ENCODE measurements at regions not wholly inside any gene's neighbourhood (a gene's known extent, or its start where the extent isn't known, plus 50 kb on each side); places are given as distances from the start of the nearest gene placed in this dataset.

DNA sequence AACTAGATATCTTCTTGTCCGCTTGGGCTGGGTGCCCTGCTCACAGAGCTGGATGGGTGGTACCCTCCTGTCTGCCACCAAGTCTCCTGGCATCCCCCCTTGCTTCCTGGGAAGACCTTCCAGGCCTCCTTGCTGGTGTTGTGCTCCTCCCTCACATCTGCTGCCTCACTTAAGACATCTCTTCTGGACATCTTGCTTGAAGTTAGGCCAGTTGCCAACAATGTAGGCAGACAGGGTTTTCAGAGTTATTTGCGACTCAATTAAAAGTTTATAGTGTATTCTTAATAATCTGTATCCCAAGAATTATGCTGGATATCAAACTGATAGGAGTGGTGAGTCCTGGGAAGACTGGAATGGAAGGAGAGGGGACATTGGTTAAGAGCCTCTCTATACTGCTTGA lies 64.0 kb upstream of the TNRC6B start:
- TF ChIP-seq POLR2AphosphoS5 (IDR thresholded peaks at IDR 0.05; ENCODE audit: low read depth, low read length) (no peak), SP1 (IDR thresholded peaks at IDR 0.05; ENCODE audit: low read depth) (no peak), JUND (IDR thresholded peaks at IDR 0.05) (no peak), ZNF274 (IDR thresholded peaks at IDR 0.05; ENCODE audit: low read depth, low read length) (no peak), EZH2phosphoT487 (IDR thresholded peaks at IDR 0.05; ENCODE audit: borderline replicate concordance) (no peak), YY1 (IDR thresholded peaks at IDR 0.05; ENCODE audit: extremely low read depth, insufficient replicate concordance, low read depth, low read length) (no peak), POLR2A (IDR thresholded peaks at IDR 0.05; ENCODE audit: borderline replicate concordance, extremely low read depth, insufficient read depth, insufficient read length) (no peak)
- TF ChIP-seq, protein P1, sequence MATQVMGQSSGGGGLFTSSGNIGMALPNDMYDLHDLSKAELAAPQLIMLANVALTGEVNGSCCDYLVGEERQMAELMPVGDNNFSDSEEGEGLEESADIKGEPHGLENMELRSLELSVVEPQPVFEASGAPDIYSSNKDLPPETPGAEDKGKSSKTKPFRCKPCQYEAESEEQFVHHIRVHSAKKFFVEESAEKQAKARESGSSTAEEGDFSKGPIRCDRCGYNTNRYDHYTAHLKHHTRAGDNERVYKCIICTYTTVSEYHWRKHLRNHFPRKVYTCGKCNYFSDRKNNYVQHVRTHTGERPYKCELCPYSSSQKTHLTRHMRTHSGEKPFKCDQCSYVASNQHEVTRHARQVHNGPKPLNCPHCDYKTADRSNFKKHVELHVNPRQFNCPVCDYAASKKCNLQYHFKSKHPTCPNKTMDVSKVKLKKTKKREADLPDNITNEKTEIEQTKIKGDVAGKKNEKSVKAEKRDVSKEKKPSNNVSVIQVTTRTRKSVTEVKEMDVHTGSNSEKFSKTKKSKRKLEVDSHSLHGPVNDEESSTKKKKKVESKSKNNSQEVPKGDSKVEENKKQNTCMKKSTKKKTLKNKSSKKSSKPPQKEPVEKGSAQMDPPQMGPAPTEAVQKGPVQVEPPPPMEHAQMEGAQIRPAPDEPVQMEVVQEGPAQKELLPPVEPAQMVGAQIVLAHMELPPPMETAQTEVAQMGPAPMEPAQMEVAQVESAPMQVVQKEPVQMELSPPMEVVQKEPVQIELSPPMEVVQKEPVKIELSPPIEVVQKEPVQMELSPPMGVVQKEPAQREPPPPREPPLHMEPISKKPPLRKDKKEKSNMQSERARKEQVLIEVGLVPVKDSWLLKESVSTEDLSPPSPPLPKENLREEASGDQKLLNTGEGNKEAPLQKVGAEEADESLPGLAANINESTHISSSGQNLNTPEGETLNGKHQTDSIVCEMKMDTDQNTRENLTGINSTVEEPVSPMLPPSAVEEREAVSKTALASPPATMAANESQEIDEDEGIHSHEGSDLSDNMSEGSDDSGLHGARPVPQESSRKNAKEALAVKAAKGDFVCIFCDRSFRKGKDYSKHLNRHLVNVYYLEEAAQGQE (IDR thresholded peaks at IDR 0.05; ENCODE audit: low read depth), result no peak
- TF ChIP-seq, protein P2, sequence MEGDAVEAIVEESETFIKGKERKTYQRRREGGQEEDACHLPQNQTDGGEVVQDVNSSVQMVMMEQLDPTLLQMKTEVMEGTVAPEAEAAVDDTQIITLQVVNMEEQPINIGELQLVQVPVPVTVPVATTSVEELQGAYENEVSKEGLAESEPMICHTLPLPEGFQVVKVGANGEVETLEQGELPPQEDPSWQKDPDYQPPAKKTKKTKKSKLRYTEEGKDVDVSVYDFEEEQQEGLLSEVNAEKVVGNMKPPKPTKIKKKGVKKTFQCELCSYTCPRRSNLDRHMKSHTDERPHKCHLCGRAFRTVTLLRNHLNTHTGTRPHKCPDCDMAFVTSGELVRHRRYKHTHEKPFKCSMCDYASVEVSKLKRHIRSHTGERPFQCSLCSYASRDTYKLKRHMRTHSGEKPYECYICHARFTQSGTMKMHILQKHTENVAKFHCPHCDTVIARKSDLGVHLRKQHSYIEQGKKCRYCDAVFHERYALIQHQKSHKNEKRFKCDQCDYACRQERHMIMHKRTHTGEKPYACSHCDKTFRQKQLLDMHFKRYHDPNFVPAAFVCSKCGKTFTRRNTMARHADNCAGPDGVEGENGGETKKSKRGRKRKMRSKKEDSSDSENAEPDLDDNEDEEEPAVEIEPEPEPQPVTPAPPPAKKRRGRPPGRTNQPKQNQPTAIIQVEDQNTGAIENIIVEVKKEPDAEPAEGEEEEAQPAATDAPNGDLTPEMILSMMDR (IDR thresholded peaks at IDR 0.05 in 2 of 3, conservative IDR thresholded peaks at IDR 0.05 in 1 of 3; ENCODE audit: borderline replicate concordance in 1 of 3, insufficient read depth in 1 of 3, low read depth in 2 of 3, low read length in 2 of 3), result no peak
- TF ChIP-seq, protein P3, sequence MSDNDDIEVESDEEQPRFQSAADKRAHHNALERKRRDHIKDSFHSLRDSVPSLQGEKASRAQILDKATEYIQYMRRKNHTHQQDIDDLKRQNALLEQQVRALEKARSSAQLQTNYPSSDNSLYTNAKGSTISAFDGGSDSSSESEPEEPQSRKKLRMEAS (IDR thresholded peaks at IDR 0.05), result no peak
